Lung (tissue), 11 donors: ENCODE measurements at regions not wholly inside any gene's neighbourhood (a gene's known extent, or its start where the extent isn't known, plus 50 kb on each side); places are given as distances from the start of the nearest gene placed in this dataset.

Source experiments
- ATAC-seq: fragments of 200-7000 bp; cut with Tn5 transposase; one replicate; pipeline ENCODE4 v1.9.1; 2020; ENCODE audit warnings: moderate number of reproducible peaks; ENCODE audit not compliant: insufficient read depth, low FRiP score
- DNase-seq, 3 donors: peaks; one replicate each; pipeline ENCODE4 v3.0.0-alpha.2; 2013 to 2017
- H3K27ac ChIP-seq, 2 donors: one replicate each; pipeline ENCODE4 v1.5.1; 2013; ENCODE audit warnings: mild to moderate bottlenecking in 2 of 2, moderate library complexity in 2 of 2, control low read depth in 1 of 2, inconsistent platforms in 1 of 2, low read depth in 1 of 2, low read length in 1 of 2
- H3K27me3 ChIP-seq, 3 donors: one replicate each; pipeline ENCODE4 v1.5.1; 2013; ENCODE audit warnings: low read length in 2 of 3; ENCODE audit not compliant: control insufficient read depth in 3 of 3, insufficient read depth in 3 of 3
- H3K36me3 ChIP-seq, 4 donors: one replicate each; pipeline ENCODE4 v1.5.1; 2013; ENCODE audit warnings: low read length in 4 of 4, mild to moderate bottlenecking in 1 of 4, moderate library complexity in 1 of 4; ENCODE audit not compliant: control insufficient read depth in 4 of 4, insufficient read depth in 4 of 4
- H3K4me1 ChIP-seq, 5 donors: one replicate each; pipeline ENCODE4 v1.5.1; 2013; ENCODE audit warnings: low read length in 5 of 5, mild to moderate bottlenecking in 2 of 5, moderate library complexity in 1 of 5; ENCODE audit not compliant: control insufficient read depth in 5 of 5, insufficient read depth in 5 of 5
- H3K4me3 ChIP-seq: one replicate; pipeline ENCODE4 v1.5.1; 2013; ENCODE audit warnings: mild to moderate bottlenecking, control low read depth, moderate library complexity
- H3K9ac ChIP-seq, 2 donors: one replicate each; pipeline ENCODE4 v1.5.1; 2013; ENCODE audit warnings: low read length in 2 of 2, control low read depth in 1 of 2; ENCODE audit not compliant: insufficient read depth in 1 of 2
- H3K9me3 ChIP-seq, 4 donors: one replicate each; pipeline ENCODE4 v1.5.1; 2013; ENCODE audit warnings: low read length in 3 of 4, mild to moderate bottlenecking in 1 of 4, moderate library complexity in 1 of 4; ENCODE audit not compliant: control insufficient read depth in 4 of 4, insufficient read depth in 3 of 4
- CTCF ChIP-seq: IDR thresholded peaks from 2 replicates; pipeline ENCODE4 v1.5.1; 2012; ENCODE audit warnings: mild to moderate bottlenecking; ENCODE audit errors: control extremely low read depth, extremely low read depth
- WGBS, 2 donors: extraction: QIAGEN DNeasy Blood & Tissue Kit; methylation state at CpG; one replicate each; pipeline ENCODE4 v1.1.7; 2013; 5-methylcytosine and 5-hydroxymethylcytosine counted together
- donor health status: control.
- donor health status: control.
- donor health status: Bipolar disorder and iron deficiency.
- donor health status: healthy.
- donor health status: DM: yes; HTN: yes; CAD: no.

GRCh38 chr14:94717808-94718207 is 52.1 kb downstream of the GSC start:
- Histone ChIP-seq H3K27me3 (no peaks in the 10 kb centered on the region), H3K4me1 (no peaks in the 10 kb centered on the region), H3K27ac (no peak overlapping the region), H3K9me3 (peaks cover 0 to 3% (median 0%) of the 10 kb centered on the region in 4 donors), H3K4me3 (no peak overlapping the region), H3K36me3 (no peaks in the 10 kb centered on the region), H3K9ac (no peak overlapping the region)
- DNase-seq (no peak), ATAC-seq (no peak)
- no peak for TF ChIP-seq CTCF
- WGBS, 2 donors = 86 to 93% methylated on average over 5 of the region's 5 CpGs

DNA sequence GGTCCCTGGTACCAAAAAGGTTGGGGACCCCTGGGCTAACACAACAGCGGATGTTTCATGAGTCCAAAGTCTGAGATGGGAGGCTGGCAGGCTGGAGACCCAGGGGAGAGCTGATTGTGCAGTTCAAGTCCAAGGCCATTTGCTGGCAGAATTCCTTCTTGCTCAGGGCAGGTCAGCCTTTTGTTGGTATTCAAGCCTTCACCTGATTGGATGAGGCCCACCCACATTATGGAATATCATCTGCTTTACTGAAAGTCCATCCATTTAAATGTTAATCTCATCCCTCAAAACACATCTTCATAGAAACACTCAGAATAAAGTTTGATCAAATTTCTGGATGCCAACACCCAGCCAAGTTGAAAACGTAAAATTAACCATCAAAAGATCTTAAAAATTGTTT is 52.9 kb downstream of the GSC start:
- H3K36me3 ChIP-seq = no peaks in the 10 kb centered on the region
- 94 to 96% methylated on average over 2 of the region's 2 CpGs for WGBS, 2 donors
- H3K27me3 ChIP-seq = no peaks in the 10 kb centered on the region
- no peak overlapping the region for H3K27ac ChIP-seq
- H3K4me1 ChIP-seq = no peaks in the 10 kb centered on the region
- no peak for TF ChIP-seq CTCF
- ATAC-seq (no peak), DNase-seq (no peak)
- H3K9ac ChIP-seq = no peak overlapping the region
- H3K9me3 ChIP-seq = peaks cover 0 to 3% (median 0%) of the 10 kb centered on the region in 4 donors
- no peak overlapping the region for H3K4me3 ChIP-seq

DNA sequence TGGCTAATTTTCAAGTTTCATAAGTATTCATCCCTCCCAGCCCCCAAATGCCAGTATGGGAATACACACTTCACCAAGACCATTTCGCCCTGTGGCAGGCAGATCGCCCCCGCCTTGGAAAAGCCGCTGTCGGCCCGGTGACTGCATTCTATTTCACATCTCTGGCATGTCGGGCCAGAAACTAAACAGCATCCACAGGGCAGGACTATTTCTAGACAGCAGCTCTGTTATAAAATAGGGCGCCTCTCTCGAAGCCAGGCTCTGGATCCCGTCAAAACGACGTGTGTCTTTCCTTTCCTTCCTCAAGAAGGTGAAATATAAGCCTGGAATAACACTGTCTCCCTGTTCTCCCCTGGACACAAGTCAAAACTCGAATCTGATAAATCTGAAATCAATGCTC is 56.8 kb downstream of the GSC start:
- Histone ChIP-seq H3K36me3 (no peaks in the 10 kb centered on the region), H3K9ac (no peak overlapping the region), H3K9me3 (no peaks in the 10 kb centered on the region), H3K27ac (no peak overlapping the region), H3K4me1 (no peaks in the 10 kb centered on the region), H3K27me3 (peaks cover 0 to 3% (median 0%) of the 10 kb centered on the region in 3 donors), H3K4me3 (no peak overlapping the region)
- whole genome bisulfite sequencing, 2 donors = 74 to 75% methylated on average over 13 of the region's 13 CpGs
- DNase-seq (no peak), ATAC-seq (no peak)
- no peak for TF ChIP-seq CTCF

DNA sequence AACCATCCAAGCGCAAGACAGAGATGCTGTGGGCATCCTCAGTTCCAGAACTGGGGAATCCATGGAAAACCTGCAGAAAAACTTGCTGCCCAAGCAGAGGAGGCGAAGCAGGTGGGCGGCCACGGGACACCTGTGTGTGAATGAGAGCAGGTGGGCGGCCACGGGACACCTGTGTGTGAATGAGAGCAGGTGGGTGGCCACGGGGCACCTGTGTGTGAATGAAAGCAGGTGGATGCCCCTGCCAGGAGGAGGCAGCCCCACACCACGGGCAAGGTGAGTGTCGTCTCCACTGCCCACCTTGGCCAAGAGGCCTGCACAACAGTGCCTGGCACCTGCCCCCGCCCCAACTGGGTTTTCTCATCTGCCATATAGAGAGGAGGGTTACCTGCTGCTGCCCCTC is 59.2 kb downstream of the GSC start:
- Histone ChIP-seq H3K4me1 (no peaks in the 10 kb centered on the region), H3K36me3 (no peaks in the 10 kb centered on the region), H3K4me3 (no peak overlapping the region), H3K9me3 (no peaks in the 10 kb centered on the region), H3K27ac (no peak overlapping the region), H3K27me3 (peaks cover 0 to 3% (median 0%) of the 10 kb centered on the region in 3 donors), H3K9ac (no peak overlapping the region)
- TF ChIP-seq CTCF = no peak
- DNase-seq (no peak), ATAC-seq (no peak)
- 86 to 96% methylated on average over 10 of the region's 10 CpGs for WGBS, 2 donors
